Head of caudate nucleus (tissue), 42 donors: ENCODE measurements at regions not wholly inside any gene's neighbourhood (a gene's known extent, or its start where the extent isn't known, plus 50 kb on each side); places are given as distances from the start of the nearest gene placed in this dataset.
"Not testable (repeated sequence)": the region's sequence is repeated elsewhere in the genome, so short reads cannot be mapped to it uniquely, and the experiment has no call there.

Experiments used
- DNase-seq, 42 donors: peaks; one replicate each; pipeline versions ENCODE4 v3.0.0 to v3.0.0-alpha.2; 2020 to 2021; ENCODE audit warnings: mixed read lengths in 7 of 42
- intact Hi-C: fragments of 100-400 bp; cut with DNase I; formaldehyde crosslinking; loops from one replicate; pipeline ENCODE4 v1.15.0; 2022

- intact Hi-C loops, result no loop called here
- DNase-seq, result no peak
Observed at GRCh38 chr10:4615042-4615441, 211.0 kb upstream of the AKR1E2 start.

GRCh38 chr10:4609251-4609650 is 216.8 kb upstream of the AKR1E2 start:
- no peak for DNase-seq
- intact Hi-C loops, result no loop called here

GRCh38 chr10:4607681-4608080 is 218.3 kb upstream of the AKR1E2 start:
- intact Hi-C loops, result no loop called here
- DNase-seq, result no peak

- intact Hi-C loops, result no loop called here
- DNase-seq, result no peak
Observed at GRCh38 chr10:4606856-4607636, 219.0 kb upstream of the AKR1E2 start.

- intact Hi-C loops, result no loop called here
- no peak for DNase-seq
Observed at GRCh38 chr10:4602764-4603491, 223.1 kb upstream of the AKR1E2 start.

GRCh38 chr10:4599471-4599870 is 226.5 kb upstream of the AKR1E2 start:
- intact Hi-C loops, result no loop called here
- no peak for DNase-seq

GRCh38 chr10:4597898-4598297 is 228.1 kb upstream of the AKR1E2 start:
- DNase-seq, intact Hi-C loops: not testable (repeated sequence)

- intact Hi-C loops, result no loop called here
- DNase-seq, result no peak
Observed at GRCh38 chr10:4596951-4597350, 229.1 kb upstream of the AKR1E2 start.

- intact Hi-C loops, result no loop called here
- DNase-seq, result no peak
Observed at GRCh38 chr10:4595719-4596319, 230.2 kb upstream of the AKR1E2 start.

GRCh38 chr10:4590807-4591206 is 235.2 kb upstream of the AKR1E2 start:
- no peak for DNase-seq
- intact Hi-C loops, result no loop called here

- intact Hi-C loops, result no loop called here
- DNase-seq, result no peak
Observed at GRCh38 chr10:4588824-4589223, 237.2 kb upstream of the AKR1E2 start.

- intact Hi-C loops, result no loop called here
- no peak for DNase-seq
Observed at GRCh38 chr10:4587466-4587865, 238.5 kb upstream of the AKR1E2 start.

- intact Hi-C loops, result no loop called here
- DNase-seq, result peak in 2 of 42 donors; percentile 2 to 10
Observed at GRCh38 chr10:4586776-4587175, 239.2 kb upstream of the AKR1E2 start.

GRCh38 chr10:4581929-4582328 is 244.1 kb upstream of the AKR1E2 start:
- intact Hi-C loops, result no loop called here
- DNase-seq, result no peak

GRCh38 chr10:4579844-4580243 is 246.2 kb upstream of the AKR1E2 start:
- DNase-seq, result no peak
- intact Hi-C loops, result no loop called here

- DNase-seq, result no peak
- intact Hi-C loops, result no loop called here
Observed at GRCh38 chr10:4576206-4576605, 249.8 kb upstream of the AKR1E2 start.

GRCh38 chr10:4569151-4569550 is 256.9 kb upstream of the AKR1E2 start:
- DNase-seq, result no peak
- intact Hi-C loops, result no loop called here

GRCh38 chr10:4568731-4569130 is 257.3 kb upstream of the AKR1E2 start:
- DNase-seq, result no peak

GRCh38 chr10:4568086-4568485 is 257.9 kb upstream of the AKR1E2 start:
- intact Hi-C loops, result no loop called here

More at GRCh38 chr10:4568731-4569130, 257.3 kb upstream of the AKR1E2 start:
- intact Hi-C loops, result no loop called here

GRCh38 chr10:4567637-4568036 is 258.4 kb upstream of the AKR1E2 start:
- no peak for DNase-seq
- intact Hi-C loops, result no loop called here

More at GRCh38 chr10:4568086-4568485, 257.9 kb upstream of the AKR1E2 start:
- no peak for DNase-seq
